HG02938 (cell line): ENCODE measurements at regions not wholly inside any gene's neighbourhood (a gene's known extent, or its start where the extent isn't known, plus 50 kb on each side); places are given as distances from the start of the nearest gene placed in this dataset.

ENCODE experiments used
- ATAC-seq: cut with Tn5 transposase; IDR thresholded peaks from one replicate; pipeline ENCODE4 v1.9.1; 2021; ENCODE audit warnings: mild to moderate bottlenecking, moderate library complexity; ENCODE audit not compliant: unreplicated experiment

GRCh38 chr16:88314991-88315542, 67.7 kb upstream of the ZNF469 start:
- ATAC-seq, result no peak

- ATAC-seq, result no peak
These were observed 67.1 kb upstream of the ZNF469 start for GRCh38 chr16:88315543-88316105.

- ATAC-seq, result no peak
These were observed 66.6 kb upstream of the ZNF469 start for GRCh38 chr16:88316151-88316550.

- no peak for ATAC-seq
These were observed 65.7 kb upstream of the ZNF469 start for GRCh38 chr16:88316941-88317612.

GRCh38 chr16:88317613-88317965, 65.2 kb upstream of the ZNF469 start:
- no peak for ATAC-seq

GRCh38 chr16:88318051-88318450, 64.7 kb upstream of the ZNF469 start:
- no peak for ATAC-seq

GRCh38 chr16:88318521-88318920, 64.2 kb upstream of the ZNF469 start:
- no peak for ATAC-seq

GRCh38 chr16:88319116-88319965, 63.4 kb upstream of the ZNF469 start:
- ATAC-seq, result no peak

- ATAC-seq, result no peak
These were observed 61.7 kb upstream of the ZNF469 start for GRCh38 chr16:88320947-88321634.

- ATAC-seq, result no peak
These were observed 60.9 kb upstream of the ZNF469 start for GRCh38 chr16:88321635-88322499.

- no peak for ATAC-seq
These were observed 60.2 kb upstream of the ZNF469 start for GRCh38 chr16:88322500-88322970.

GRCh38 chr16:88323041-88323440, 59.7 kb upstream of the ZNF469 start:
- no peak for ATAC-seq

- no peak for ATAC-seq
These were observed 59.0 kb upstream of the ZNF469 start for GRCh38 chr16:88323546-88324330.

GRCh38 chr16:88325087-88325750, 57.5 kb upstream of the ZNF469 start:
- ATAC-seq, result no peak

GRCh38 chr16:88325976-88326375, 56.8 kb upstream of the ZNF469 start:
- no peak for ATAC-seq

GRCh38 chr16:88326611-88327485, 55.9 kb upstream of the ZNF469 start:
- no peak for ATAC-seq

GRCh38 chr16:88327561-88328312, 55.0 kb upstream of the ZNF469 start:
- no peak for ATAC-seq
